Natural killer cell treated with Interleukin-12 subunit alpha and Interleukin-12 subunit beta and Interleukin-15 and Interleukin-18, amount 100 ng/mL, for 72 hours (primary cell): ENCODE measurements at regions not wholly inside any gene's neighbourhood (a gene's known extent, or its start where the extent isn't known, plus 50 kb on each side); places are given as distances from the start of the nearest gene placed in this dataset.

Experiments
- ATAC-seq, 2 donors: fragments of 150-1000 bp; cut with Tn5 transposase in 1 of 2; sonication (Bioruptor Pico), chemical (Tn5 transposase) in 1 of 2; 2 replicates each; pipeline ENCODE4 v1.10.0; 2021
- DNase-seq: peaks from one replicate; pipeline ENCODE4 v3.0.0; 2022; ENCODE audit warnings: low spot score
- H3K27ac Mint-ChIP-seq, 2 donors: 1 replicate in 1 of 2; 2 replicates in 1 of 2; pipeline ENCODE4 v1.8.0; 2022; ENCODE audit warnings: mixed read lengths in 2 of 2, mild to moderate bottlenecking in 1 of 2, moderate library complexity in 1 of 2
- H3K27me3 Mint-ChIP-seq, 2 donors: 1 replicate in 1 of 2; 2 replicates in 1 of 2; pipeline ENCODE4 v1.8.0; 2022; ENCODE audit warnings: mixed read lengths in 2 of 2
- H3K36me3 Mint-ChIP-seq: one replicate; pipeline ENCODE4 v1.8.0; 2022; ENCODE audit warnings: mixed read lengths
- H3K4me1 Mint-ChIP-seq, 2 donors: 1 replicate in 1 of 2; 2 replicates in 1 of 2; pipeline ENCODE4 v1.8.0; 2022; ENCODE audit warnings: low read depth in 2 of 2, mixed read lengths in 2 of 2, mild to moderate bottlenecking in 1 of 2
- H3K4me3 Mint-ChIP-seq: one replicate; pipeline ENCODE4 v1.8.0; 2022; ENCODE audit warnings: mixed read lengths
- H3K9me3 Mint-ChIP-seq: 2 replicates; pipeline ENCODE4 v1.8.0; 2022; ENCODE audit warnings: mixed read lengths

- Mint-ChIP-seq H3K27me3 (peaks cover 31 to 48% of the 10 kb centered on the region in 2 donors), H3K4me3 (no peak overlapping the region), H3K9me3 (no peaks in the 10 kb centered on the region), H3K27ac (no peak overlapping the region), H3K36me3 (no peaks in the 10 kb centered on the region), H3K4me1 (peaks cover 4 to 12% of the 10 kb centered on the region in 2 donors)
- ATAC-seq: no peak
- DNase-seq: no peak
These were observed 61.9 kb upstream of the TLE3 start for GRCh38 chr15:70159713-70160009.

GRCh38 chr15:70159001-70159712, 61.4 kb upstream of the TLE3 start:
- no peaks in the 10 kb centered on the region for H3K36me3 Mint-ChIP-seq
- peaks cover 4 to 12% of the 10 kb centered on the region in 2 donors for H3K4me1 Mint-ChIP-seq
- H3K4me3 Mint-ChIP-seq: no peak overlapping the region
- DNase-seq: peak; percentile 47
- H3K27ac Mint-ChIP-seq: no peak overlapping the region
- no peaks in the 10 kb centered on the region for H3K9me3 Mint-ChIP-seq
- ATAC-seq: no peak
- peaks cover 37 to 51% of the 10 kb centered on the region in 2 donors for H3K27me3 Mint-ChIP-seq

GRCh38 chr15:70158309-70159000, 60.7 kb upstream of the TLE3 start:
- no peak for ATAC-seq
- H3K36me3 Mint-ChIP-seq: no peaks in the 10 kb centered on the region
- peak; percentile 50 for DNase-seq
- H3K27ac Mint-ChIP-seq: no peak overlapping the region
- no peaks in the 10 kb centered on the region for H3K9me3 Mint-ChIP-seq
- H3K4me3 Mint-ChIP-seq: no peak overlapping the region
- H3K4me1 Mint-ChIP-seq: peaks cover 4 to 12% of the 10 kb centered on the region in 2 donors
- peaks cover 38 to 54% of the 10 kb centered on the region in 2 donors for H3K27me3 Mint-ChIP-seq

- Mint-ChIP-seq H3K36me3 (no peaks in the 10 kb centered on the region), H3K27ac (peak overlapping the region in 1 of 2 donors; percentile 9), H3K9me3 (no peaks in the 10 kb centered on the region), H3K4me1 (peaks cover 11 to 24% of the 10 kb centered on the region in 2 donors), H3K27me3 (peaks cover 33 to 51% of the 10 kb centered on the region in 2 donors), H3K4me3 (no peak overlapping the region)
- ATAC-seq (no peak), DNase-seq (peak; percentile 12)
These were observed 59.1 kb upstream of the TLE3 start for GRCh38 chr15:70156671-70157271.

GRCh38 chr15:70154718-70155347, 57.1 kb upstream of the TLE3 start:
- H3K36me3 Mint-ChIP-seq: no peaks in the 10 kb centered on the region
- DNase-seq (peak; percentile 51), ATAC-seq (no peak)
- no peak overlapping the region for H3K4me3 Mint-ChIP-seq
- H3K4me1 Mint-ChIP-seq: peaks cover 20 to 27% of the 10 kb centered on the region in 2 donors
- H3K27me3 Mint-ChIP-seq: peaks cover 29 to 48% of the 10 kb centered on the region in 2 donors
- H3K9me3 Mint-ChIP-seq: no peaks in the 10 kb centered on the region
- H3K27ac Mint-ChIP-seq: no peak overlapping the region

GRCh38 chr15:70153921-70154717, 56.4 kb upstream of the TLE3 start:
- DNase-seq (peak; percentile 40), ATAC-seq (no peak)
- Mint-ChIP-seq H3K4me3 (no peak overlapping the region), H3K27me3 (peaks cover 32 to 49% of the 10 kb centered on the region in 2 donors), H3K36me3 (no peaks in the 10 kb centered on the region), H3K27ac (no peak overlapping the region), H3K9me3 (no peaks in the 10 kb centered on the region), H3K4me1 (peaks cover 16 to 23% of the 10 kb centered on the region in 2 donors)

GRCh38 chr15:70152070-70152480, 54.4 kb upstream of the TLE3 start:
- Mint-ChIP-seq H3K27me3 (peaks cover 41 to 50% of the 10 kb centered on the region in 2 donors), H3K36me3 (no peaks in the 10 kb centered on the region), H3K4me3 (peak overlapping the region; percentile 23), H3K9me3 (no peaks in the 10 kb centered on the region), H3K4me1 (peaks cover 23 to 24% of the 10 kb centered on the region in 2 donors), H3K27ac (peak overlapping the region; percentile 15 to 24)
- ATAC-seq (peak; percentile 92 to 94), DNase-seq (peak; percentile 77)

- Mint-ChIP-seq H3K4me1 (peaks cover 23 to 25% of the 10 kb centered on the region in 2 donors), H3K4me3 (peak overlapping the region; percentile 23), H3K27me3 (peaks cover 46 to 56% of the 10 kb centered on the region in 2 donors), H3K36me3 (no peaks in the 10 kb centered on the region), H3K27ac (peak overlapping the region in 1 of 2 donors; percentile 15), H3K9me3 (no peaks in the 10 kb centered on the region)
- DNase-seq: no peak
- no peak for ATAC-seq
These were observed 53.7 kb upstream of the TLE3 start for GRCh38 chr15:70151462-70151861.

GRCh38 chr15:70151003-70151402, 53.3 kb upstream of the TLE3 start:
- no peaks in the 10 kb centered on the region for H3K36me3 Mint-ChIP-seq
- DNase-seq (no peak), ATAC-seq (no peak)
- H3K9me3 Mint-ChIP-seq: no peaks in the 10 kb centered on the region
- H3K27me3 Mint-ChIP-seq: peaks cover 51 to 57% of the 10 kb centered on the region in 2 donors
- no peak overlapping the region for H3K27ac Mint-ChIP-seq
- H3K4me1 Mint-ChIP-seq: peaks cover 25 to 26% of the 10 kb centered on the region in 2 donors
- H3K4me3 Mint-ChIP-seq: no peak overlapping the region

- no peak for ATAC-seq
- no peaks in the 10 kb centered on the region for H3K9me3 Mint-ChIP-seq
- H3K4me1 Mint-ChIP-seq: peaks cover 25 to 27% of the 10 kb centered on the region in 2 donors
- no peak overlapping the region for H3K4me3 Mint-ChIP-seq
- H3K27ac Mint-ChIP-seq: peak overlapping the region in 1 of 2 donors; percentile 4
- peaks cover 57 to 58% of the 10 kb centered on the region in 2 donors for H3K27me3 Mint-ChIP-seq
- no peak for DNase-seq
- H3K36me3 Mint-ChIP-seq: no peaks in the 10 kb centered on the region
These were observed 52.7 kb upstream of the TLE3 start for GRCh38 chr15:70150405-70150747.

- peaks cover 57 to 58% of the 10 kb centered on the region in 2 donors for H3K27me3 Mint-ChIP-seq
- H3K9me3 Mint-ChIP-seq: no peaks in the 10 kb centered on the region
- H3K4me1 Mint-ChIP-seq: peaks cover 24 to 25% of the 10 kb centered on the region in 2 donors
- no peak for DNase-seq
- H3K4me3 Mint-ChIP-seq: no peak overlapping the region
- H3K36me3 Mint-ChIP-seq: no peaks in the 10 kb centered on the region
- ATAC-seq: no peak
- peak overlapping the region; percentile 4 to 7 for H3K27ac Mint-ChIP-seq
These were observed 52.1 kb upstream of the TLE3 start for GRCh38 chr15:70149667-70150404.

- no peak overlapping the region for H3K4me3 Mint-ChIP-seq
- peaks cover 27 to 28% of the 10 kb centered on the region in 2 donors for H3K4me1 Mint-ChIP-seq
- no peak for ATAC-seq
- peaks cover 64 to 68% of the 10 kb centered on the region in 2 donors for H3K27me3 Mint-ChIP-seq
- no peaks in the 10 kb centered on the region for H3K9me3 Mint-ChIP-seq
- DNase-seq: peak; percentile 44
- H3K27ac Mint-ChIP-seq: no peak overlapping the region
- no peaks in the 10 kb centered on the region for H3K36me3 Mint-ChIP-seq
These were observed 50.1 kb upstream of the TLE3 start for GRCh38 chr15:70147778-70148177.
